ENCODE measurements at regions not wholly inside any gene's neighbourhood (a gene's known extent, or its start where the extent isn't known, plus 50 kb on each side); places are given as distances from the start of the nearest gene placed in this dataset.
"Not testable (repeated sequence)": the region's sequence is repeated elsewhere in the genome, so short reads cannot be mapped to it uniquely, and the experiment has no call there.

- Mint-ChIP-seq H3K4me1 (no peaks in the 10 kb centered on the region), H3K27ac (no peak overlapping the region), H3K4me3 (no peak overlapping the region), H3K27me3 (ENCODE audit: low read depth) (no peaks in the 10 kb centered on the region), H3K36me3 (ENCODE audit: low read depth) (no peaks in the 10 kb centered on the region), H3K9me3 (no peaks in the 10 kb centered on the region)
- TF ChIP-seq CTCF (IDR thresholded peaks at IDR 0.05; ENCODE audit: unreplicated experiment in 3 of 3) = no peak
Measured at GRCh38 chr7:10767771-10768170, 205.9 kb upstream of the PHF14 start.

GRCh38 chr7:10770176-10770575 lies 203.5 kb upstream of the PHF14 start:
- Mint-ChIP-seq H3K27ac (no peak overlapping the region), H3K4me3 (no peak overlapping the region), H3K36me3 (ENCODE audit: low read depth) (no peaks in the 10 kb centered on the region), H3K9me3 (no peaks in the 10 kb centered on the region), H3K27me3 (ENCODE audit: low read depth) (no peaks in the 10 kb centered on the region), H3K4me1 (no peaks in the 10 kb centered on the region)
- TF ChIP-seq CTCF (IDR thresholded peaks at IDR 0.05; ENCODE audit: unreplicated experiment in 3 of 3) = no peak

DNA sequence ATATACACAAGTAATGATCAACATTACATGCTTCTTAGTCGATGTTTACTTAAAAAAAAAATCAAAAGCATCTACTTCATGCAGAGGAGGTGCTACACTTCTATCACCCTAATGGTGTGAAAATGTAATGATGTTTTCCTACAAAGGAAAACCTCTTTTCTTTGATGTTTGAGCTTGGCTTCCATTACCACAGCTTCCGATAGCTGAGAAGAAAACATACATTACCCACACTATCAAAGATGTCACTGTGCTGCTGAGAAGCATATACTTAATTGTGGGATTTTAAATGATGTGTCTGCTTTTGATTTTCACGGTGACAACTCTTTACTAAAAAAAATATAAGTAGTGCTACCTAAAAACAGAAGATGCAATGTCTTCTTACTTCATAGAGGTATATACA lies 200.2 kb upstream of the PHF14 start:
- H3K36me3 Mint-ChIP-seq (ENCODE audit: low read depth) = no peaks in the 10 kb centered on the region
- no peak for TF ChIP-seq CTCF (IDR thresholded peaks at IDR 0.05; ENCODE audit: unreplicated experiment in 3 of 3)
- H3K27me3 Mint-ChIP-seq (ENCODE audit: low read depth) = no peaks in the 10 kb centered on the region
- H3K4me3 Mint-ChIP-seq = no peak overlapping the region
- no peaks in the 10 kb centered on the region for H3K9me3 Mint-ChIP-seq
- no peaks in the 10 kb centered on the region for H3K4me1 Mint-ChIP-seq
- no peak overlapping the region for H3K27ac Mint-ChIP-seq

- no peak for TF ChIP-seq CTCF (IDR thresholded peaks at IDR 0.05; ENCODE audit: unreplicated experiment in 3 of 3)
- Mint-ChIP-seq H3K4me3 (no peak overlapping the region), H3K9me3 (no peaks in the 10 kb centered on the region), H3K27me3 (ENCODE audit: low read depth) (peaks cover 3% of the 10 kb centered on the region), H3K36me3 (ENCODE audit: low read depth) (no peaks in the 10 kb centered on the region), H3K27ac (no peak overlapping the region), H3K4me1 (no peaks in the 10 kb centered on the region)
Measured at GRCh38 chr7:10779465-10780399, 193.9 kb upstream of the PHF14 start.

DNA sequence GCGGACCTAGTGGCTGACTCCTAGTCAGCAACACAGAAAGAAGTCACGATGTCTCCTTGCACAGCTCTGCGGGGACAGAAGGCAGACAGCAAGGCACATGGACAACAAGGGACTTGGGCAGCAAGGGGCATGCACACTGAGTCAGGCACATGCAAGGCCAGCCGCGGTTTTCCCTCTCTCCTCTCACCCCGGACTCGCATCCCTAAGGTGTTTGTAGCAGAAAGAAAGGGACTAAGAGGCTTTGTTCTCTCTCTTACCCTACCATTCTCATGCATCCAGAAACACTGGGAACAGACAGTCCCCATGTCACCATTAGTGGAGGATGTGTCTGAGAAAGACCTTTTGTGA lies 193.3 kb upstream of the PHF14 start:
- H3K27me3 Mint-ChIP-seq (ENCODE audit: low read depth) = peaks cover 3% of the 10 kb centered on the region
- no peaks in the 10 kb centered on the region for H3K4me1 Mint-ChIP-seq
- H3K4me3 Mint-ChIP-seq = no peak overlapping the region
- H3K36me3 Mint-ChIP-seq (ENCODE audit: low read depth) = no peaks in the 10 kb centered on the region
- H3K27ac Mint-ChIP-seq = no peak overlapping the region
- TF ChIP-seq CTCF (IDR thresholded peaks at IDR 0.05; ENCODE audit: unreplicated experiment in 3 of 3) = no peak
- H3K9me3 Mint-ChIP-seq = no peaks in the 10 kb centered on the region

- H3K36me3 Mint-ChIP-seq (ENCODE audit: low read depth); H3K9me3 Mint-ChIP-seq; H3K4me1 Mint-ChIP-seq; H3K4me3 Mint-ChIP-seq; H3K27me3 Mint-ChIP-seq (ENCODE audit: low read depth); H3K27ac Mint-ChIP-seq: not testable (repeated sequence)
Measured at GRCh38 chr7:10786976-10787375, 186.7 kb upstream of the PHF14 start.
